ENCODE measurements at regions not wholly inside any gene's neighbourhood (a gene's known extent, or its start where the extent isn't known, plus 50 kb on each side); places are given as distances from the start of the nearest gene placed in this dataset.

- TF ChIP-seq NFIC (IDR thresholded peaks at IDR 0.05) = no peak
- no peak for TF ChIP-seq TAF1 (IDR thresholded peaks at IDR 0.05; ENCODE audit: low read depth)
- TF ChIP-seq, protein P1, sequence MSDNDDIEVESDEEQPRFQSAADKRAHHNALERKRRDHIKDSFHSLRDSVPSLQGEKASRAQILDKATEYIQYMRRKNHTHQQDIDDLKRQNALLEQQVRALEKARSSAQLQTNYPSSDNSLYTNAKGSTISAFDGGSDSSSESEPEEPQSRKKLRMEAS (IDR thresholded peaks at IDR 0.05) = no peak
- TF ChIP-seq EP300 (IDR thresholded peaks at IDR 0.05; ENCODE audit: borderline replicate concordance) = no peak
- no peak for TF ChIP-seq YY1 (IDR thresholded peaks at IDR 0.05; ENCODE audit: low read depth)
- no peak for TF ChIP-seq ZBTB7A (IDR thresholded peaks at IDR 0.05; ENCODE audit: low read depth)
- no peak for TF ChIP-seq RAD21 (IDR thresholded peaks at IDR 0.05; ENCODE audit: low read depth)
- TF ChIP-seq, protein P2, sequence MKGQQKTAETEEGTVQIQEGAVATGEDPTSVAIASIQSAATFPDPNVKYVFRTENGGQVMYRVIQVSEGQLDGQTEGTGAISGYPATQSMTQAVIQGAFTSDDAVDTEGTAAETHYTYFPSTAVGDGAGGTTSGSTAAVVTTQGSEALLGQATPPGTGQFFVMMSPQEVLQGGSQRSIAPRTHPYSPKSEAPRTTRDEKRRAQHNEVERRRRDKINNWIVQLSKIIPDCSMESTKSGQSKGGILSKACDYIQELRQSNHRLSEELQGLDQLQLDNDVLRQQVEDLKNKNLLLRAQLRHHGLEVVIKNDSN (IDR thresholded peaks at IDR 0.05) = no peak
- TF ChIP-seq, protein P3, sequence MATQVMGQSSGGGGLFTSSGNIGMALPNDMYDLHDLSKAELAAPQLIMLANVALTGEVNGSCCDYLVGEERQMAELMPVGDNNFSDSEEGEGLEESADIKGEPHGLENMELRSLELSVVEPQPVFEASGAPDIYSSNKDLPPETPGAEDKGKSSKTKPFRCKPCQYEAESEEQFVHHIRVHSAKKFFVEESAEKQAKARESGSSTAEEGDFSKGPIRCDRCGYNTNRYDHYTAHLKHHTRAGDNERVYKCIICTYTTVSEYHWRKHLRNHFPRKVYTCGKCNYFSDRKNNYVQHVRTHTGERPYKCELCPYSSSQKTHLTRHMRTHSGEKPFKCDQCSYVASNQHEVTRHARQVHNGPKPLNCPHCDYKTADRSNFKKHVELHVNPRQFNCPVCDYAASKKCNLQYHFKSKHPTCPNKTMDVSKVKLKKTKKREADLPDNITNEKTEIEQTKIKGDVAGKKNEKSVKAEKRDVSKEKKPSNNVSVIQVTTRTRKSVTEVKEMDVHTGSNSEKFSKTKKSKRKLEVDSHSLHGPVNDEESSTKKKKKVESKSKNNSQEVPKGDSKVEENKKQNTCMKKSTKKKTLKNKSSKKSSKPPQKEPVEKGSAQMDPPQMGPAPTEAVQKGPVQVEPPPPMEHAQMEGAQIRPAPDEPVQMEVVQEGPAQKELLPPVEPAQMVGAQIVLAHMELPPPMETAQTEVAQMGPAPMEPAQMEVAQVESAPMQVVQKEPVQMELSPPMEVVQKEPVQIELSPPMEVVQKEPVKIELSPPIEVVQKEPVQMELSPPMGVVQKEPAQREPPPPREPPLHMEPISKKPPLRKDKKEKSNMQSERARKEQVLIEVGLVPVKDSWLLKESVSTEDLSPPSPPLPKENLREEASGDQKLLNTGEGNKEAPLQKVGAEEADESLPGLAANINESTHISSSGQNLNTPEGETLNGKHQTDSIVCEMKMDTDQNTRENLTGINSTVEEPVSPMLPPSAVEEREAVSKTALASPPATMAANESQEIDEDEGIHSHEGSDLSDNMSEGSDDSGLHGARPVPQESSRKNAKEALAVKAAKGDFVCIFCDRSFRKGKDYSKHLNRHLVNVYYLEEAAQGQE (IDR thresholded peaks at IDR 0.05; ENCODE audit: low read depth) = no peak
- TF ChIP-seq CEBPB (IDR thresholded peaks at IDR 0.05) = no peak
- TF ChIP-seq EGR1 (IDR thresholded peaks at IDR 0.05) = no peak
- no peak for TF ChIP-seq TCF12 (IDR thresholded peaks at IDR 0.05; ENCODE audit: low read depth)
These were observed 373.0 kb downstream of the MID1IP1 start for GRCh38 chrX:39174241-39174771.

Measured in Ishikawa (cell line).